IMR-90 (cell line): ENCODE measurements at regions not wholly inside any gene's neighbourhood (a gene's known extent, or its start where the extent isn't known, plus 50 kb on each side); places are given as distances from the start of the nearest gene placed in this dataset.

Experiments
- POLR2A ChIP-seq: IDR thresholded peaks from 2 replicates; pipeline ENCODE4 v1.6.1; 2012; ENCODE audit warnings: mild to moderate bottlenecking, low read depth, low read length
- RAD21 ChIP-seq: IDR thresholded peaks from 2 replicates; pipeline ENCODE4 v1.6.1; 2012; ENCODE audit warnings: low read length, improper control_type of control experiment
- SMC3 ChIP-seq: fragments of 150-350 bp; IDR thresholded peaks from 2 replicates; pipeline ENCODE4 v1.6.1; 2016; ENCODE audit warnings: low read depth, mild to moderate bottlenecking, antibody characterized with exemption, low read length, moderate library complexity
- TF ChIP-seq, protein P1 (sequence below): conservative IDR thresholded peaks from 2 replicates; pipeline ENCODE4 v1.5.1; 2012; ENCODE audit warnings: mild to moderate bottlenecking, low read depth, low read length, improper control_type of control experiment

DNA sequence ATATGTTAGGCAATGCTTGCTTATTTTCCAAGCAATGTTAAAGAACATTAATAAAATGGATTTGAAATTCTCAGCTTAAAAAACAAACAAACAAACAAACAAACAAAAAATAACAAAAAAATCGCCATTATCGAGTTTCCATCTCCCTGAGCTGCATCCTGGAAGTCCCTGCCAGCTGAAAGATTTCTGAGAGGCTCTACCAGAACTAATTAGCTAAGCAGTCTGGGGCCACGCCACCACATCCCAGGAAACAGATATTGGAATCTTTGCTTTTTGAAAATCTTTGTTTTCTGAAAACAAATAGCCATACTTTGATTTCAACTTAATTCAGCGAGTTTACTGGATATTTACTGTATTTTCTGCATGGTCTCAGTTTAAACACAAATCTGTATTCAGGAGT is 143.6 kb downstream of the LSMEM1 start:
- no peak for TF ChIP-seq POLR2A
- TF ChIP-seq, protein P1, sequence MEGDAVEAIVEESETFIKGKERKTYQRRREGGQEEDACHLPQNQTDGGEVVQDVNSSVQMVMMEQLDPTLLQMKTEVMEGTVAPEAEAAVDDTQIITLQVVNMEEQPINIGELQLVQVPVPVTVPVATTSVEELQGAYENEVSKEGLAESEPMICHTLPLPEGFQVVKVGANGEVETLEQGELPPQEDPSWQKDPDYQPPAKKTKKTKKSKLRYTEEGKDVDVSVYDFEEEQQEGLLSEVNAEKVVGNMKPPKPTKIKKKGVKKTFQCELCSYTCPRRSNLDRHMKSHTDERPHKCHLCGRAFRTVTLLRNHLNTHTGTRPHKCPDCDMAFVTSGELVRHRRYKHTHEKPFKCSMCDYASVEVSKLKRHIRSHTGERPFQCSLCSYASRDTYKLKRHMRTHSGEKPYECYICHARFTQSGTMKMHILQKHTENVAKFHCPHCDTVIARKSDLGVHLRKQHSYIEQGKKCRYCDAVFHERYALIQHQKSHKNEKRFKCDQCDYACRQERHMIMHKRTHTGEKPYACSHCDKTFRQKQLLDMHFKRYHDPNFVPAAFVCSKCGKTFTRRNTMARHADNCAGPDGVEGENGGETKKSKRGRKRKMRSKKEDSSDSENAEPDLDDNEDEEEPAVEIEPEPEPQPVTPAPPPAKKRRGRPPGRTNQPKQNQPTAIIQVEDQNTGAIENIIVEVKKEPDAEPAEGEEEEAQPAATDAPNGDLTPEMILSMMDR: no peak
- no peak for TF ChIP-seq RAD21
- no peak for TF ChIP-seq SMC3
